Epithelial cell of proximal tubule (primary cell): ENCODE measurements at regions not wholly inside any gene's neighbourhood (a gene's known extent, or its start where the extent isn't known, plus 50 kb on each side); places are given as distances from the start of the nearest gene placed in this dataset.

Experiments
- DNase-seq: peaks from one replicate; pipeline ENCODE4 v3.0.0-alpha.2; 2011; ENCODE audit warnings: low read depth
- H3K4me3 ChIP-seq: 2 replicates; pipeline ENCODE4 v1.5.1; 2011; ENCODE audit warnings: low read depth, mild to moderate bottlenecking, low read length
- TF ChIP-seq, protein P1 (sequence below): conservative IDR thresholded peaks from 2 replicates; pipeline ENCODE4 v1.5.1; 2012; ENCODE audit warnings: low read depth, mild to moderate bottlenecking, low read length

DNA sequence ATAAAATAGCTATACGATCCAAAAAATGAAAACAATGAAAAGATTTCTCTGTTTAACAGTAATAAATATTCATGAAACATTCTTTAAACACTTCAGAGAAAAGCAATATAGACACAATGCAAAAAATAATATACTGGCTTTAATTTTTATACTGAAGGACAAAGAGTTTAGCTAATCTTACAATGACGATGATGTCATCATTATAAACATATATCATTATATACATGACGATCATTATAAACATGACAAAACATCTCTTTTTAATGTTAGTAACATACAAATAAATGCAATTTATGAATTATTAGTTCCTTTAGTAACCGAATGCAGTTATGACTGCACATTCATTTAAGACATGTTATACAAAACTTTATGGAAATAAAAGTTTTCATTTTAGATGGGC lies 1434.6 kb downstream of the PCDH18 start:
- DNase-seq: no peak
- H3K4me3 ChIP-seq: no peak overlapping the region
- TF ChIP-seq, protein P1, sequence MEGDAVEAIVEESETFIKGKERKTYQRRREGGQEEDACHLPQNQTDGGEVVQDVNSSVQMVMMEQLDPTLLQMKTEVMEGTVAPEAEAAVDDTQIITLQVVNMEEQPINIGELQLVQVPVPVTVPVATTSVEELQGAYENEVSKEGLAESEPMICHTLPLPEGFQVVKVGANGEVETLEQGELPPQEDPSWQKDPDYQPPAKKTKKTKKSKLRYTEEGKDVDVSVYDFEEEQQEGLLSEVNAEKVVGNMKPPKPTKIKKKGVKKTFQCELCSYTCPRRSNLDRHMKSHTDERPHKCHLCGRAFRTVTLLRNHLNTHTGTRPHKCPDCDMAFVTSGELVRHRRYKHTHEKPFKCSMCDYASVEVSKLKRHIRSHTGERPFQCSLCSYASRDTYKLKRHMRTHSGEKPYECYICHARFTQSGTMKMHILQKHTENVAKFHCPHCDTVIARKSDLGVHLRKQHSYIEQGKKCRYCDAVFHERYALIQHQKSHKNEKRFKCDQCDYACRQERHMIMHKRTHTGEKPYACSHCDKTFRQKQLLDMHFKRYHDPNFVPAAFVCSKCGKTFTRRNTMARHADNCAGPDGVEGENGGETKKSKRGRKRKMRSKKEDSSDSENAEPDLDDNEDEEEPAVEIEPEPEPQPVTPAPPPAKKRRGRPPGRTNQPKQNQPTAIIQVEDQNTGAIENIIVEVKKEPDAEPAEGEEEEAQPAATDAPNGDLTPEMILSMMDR: no peak

DNA sequence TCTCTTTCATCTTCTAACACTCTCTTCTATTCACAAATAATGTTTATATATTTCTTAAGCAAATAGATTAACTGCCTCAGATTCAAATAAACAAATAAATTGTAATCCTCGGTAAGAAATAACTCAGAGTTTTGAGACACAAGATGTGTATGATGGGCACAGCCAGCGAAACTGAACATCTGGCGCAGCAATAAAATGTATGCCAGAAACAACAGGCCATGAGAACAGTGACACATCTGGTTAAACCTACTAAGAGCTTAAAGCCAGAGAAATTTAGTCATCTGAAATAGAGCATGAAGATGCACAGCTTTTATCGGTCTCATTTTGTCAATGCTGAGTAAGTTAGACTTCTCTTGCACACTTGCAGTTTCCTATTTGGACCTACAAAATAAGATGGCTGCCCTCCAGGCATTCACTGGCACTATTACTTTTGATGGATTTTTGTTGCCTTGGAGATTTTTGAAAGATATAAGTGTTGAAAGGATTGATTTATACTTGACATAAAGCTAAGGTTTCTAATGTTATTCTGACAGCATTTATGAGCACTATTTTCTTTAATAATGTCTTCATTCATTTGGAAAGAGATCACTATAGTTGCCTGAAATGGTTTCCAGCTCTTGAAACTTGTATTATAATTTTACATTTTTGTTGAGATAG lies 1444.0 kb downstream of the PCDH18 start:
- H3K4me3 ChIP-seq: no peak overlapping the region
- TF ChIP-seq, protein P1: no peak
- DNase-seq: no peak

DNA sequence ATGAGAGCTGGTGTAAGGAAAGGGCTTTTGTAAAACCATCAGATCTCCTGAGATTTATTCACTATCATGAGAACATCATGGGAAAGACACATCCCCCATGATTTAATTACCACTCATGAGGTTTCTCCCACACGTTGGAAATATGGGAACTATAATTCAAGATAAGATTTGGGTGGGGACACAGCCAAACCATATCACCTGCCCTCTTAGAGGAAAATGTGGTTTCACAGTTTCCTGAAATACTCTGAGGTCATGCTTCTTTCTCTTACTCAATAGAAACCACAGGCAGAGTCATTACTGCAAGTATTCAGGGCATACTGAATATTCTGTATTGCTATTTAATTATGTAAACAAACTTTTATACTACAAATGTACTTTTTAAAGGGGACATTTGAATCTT lies 1453.3 kb downstream of the PCDH18 start:
- DNase-seq: no peak
- no peak overlapping the region for H3K4me3 ChIP-seq
- TF ChIP-seq, protein P1: no peak

DNA sequence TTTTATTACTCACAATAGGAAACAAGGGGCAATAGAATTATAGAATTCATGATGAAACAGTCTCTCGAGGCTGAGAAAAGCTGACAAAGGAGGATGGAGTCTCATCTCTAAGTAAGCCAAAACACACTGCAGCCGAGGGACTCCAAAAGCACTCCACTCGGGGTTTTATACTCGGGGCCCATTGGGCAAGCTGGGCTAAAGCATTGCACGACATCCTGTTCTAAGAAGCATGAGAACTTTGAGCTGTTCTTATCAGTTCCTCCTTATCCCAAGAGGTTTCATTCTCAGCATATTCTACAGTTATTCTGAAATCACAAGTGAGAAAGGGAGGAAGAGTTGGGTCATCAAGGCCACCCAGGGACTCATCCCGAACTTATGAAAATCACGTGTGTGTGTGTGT lies 1475.5 kb downstream of the PCDH18 start:
- TF ChIP-seq, protein P1: no peak
- H3K4me3 ChIP-seq: no peak overlapping the region
- no peak for DNase-seq

DNA sequence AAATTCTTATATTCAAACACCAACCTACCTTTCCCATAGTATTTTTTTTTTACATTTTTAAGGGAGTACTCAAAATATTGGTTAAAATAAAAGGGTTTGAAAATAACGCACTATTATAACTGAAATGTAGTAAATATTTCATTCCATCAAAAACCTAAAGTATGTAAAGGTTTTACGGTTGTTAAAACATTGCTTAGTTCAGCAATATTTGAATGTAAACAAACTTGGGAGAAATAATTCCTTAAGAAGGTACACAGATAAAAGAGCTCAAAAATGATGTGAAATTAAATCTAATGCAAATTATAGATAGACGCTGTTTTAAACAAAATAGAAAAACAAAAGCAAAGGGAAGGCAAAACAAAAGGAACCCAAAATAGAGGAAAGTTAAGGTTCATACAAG lies 1476.9 kb downstream of the PCDH18 start:
- no peak for DNase-seq
- TF ChIP-seq, protein P1: no peak
- H3K4me3 ChIP-seq: no peak overlapping the region

DNA sequence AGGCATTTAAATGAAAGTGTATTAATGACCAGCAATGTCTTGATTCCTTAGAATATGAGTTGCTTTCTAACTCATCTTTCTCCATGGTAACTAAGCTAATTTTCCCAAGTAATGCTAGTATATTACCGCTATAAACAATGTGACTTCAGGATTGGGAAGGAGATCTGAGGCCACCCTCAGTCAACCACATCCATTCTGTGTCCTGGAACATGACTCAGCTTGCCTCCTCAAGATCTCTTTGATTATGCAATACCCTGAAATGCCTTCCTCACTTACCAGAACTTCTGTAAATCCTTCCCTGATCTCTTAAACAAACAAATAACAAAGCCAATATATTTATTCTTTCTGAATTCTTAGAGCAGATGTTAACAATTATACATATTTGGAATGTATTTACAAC lies 1495.5 kb downstream of the PCDH18 start:
- TF ChIP-seq, protein P1: no peak
- no peak overlapping the region for H3K4me3 ChIP-seq
- DNase-seq: peak; percentile 78

DNA sequence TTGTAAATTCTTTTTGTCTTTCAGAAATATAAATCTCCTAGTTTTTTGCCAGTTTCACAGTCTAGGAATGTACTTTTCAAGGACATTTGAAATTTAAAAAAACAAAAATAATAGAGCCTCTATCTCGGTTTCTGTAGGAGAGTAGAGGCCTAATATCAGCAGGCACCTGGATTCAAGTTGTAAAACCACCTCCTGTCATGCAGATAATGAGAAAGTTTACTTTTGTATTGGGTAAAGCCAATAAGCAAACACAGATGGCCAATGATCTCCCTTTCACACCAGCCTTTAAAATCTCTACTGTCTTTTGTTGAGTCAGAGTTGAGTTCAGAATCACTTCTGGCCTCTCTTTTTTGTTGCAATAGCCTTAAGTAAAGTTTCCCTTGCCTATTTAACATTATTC lies 1499.9 kb downstream of the PCDH18 start:
- no peak overlapping the region for H3K4me3 ChIP-seq
- DNase-seq: no peak
- TF ChIP-seq, protein P1: no peak
